HFF-Myc (cell line): ENCODE measurements at regions not wholly inside any gene's neighbourhood (a gene's known extent, or its start where the extent isn't known, plus 50 kb on each side); places are given as distances from the start of the nearest gene placed in this dataset.
"Not testable (repeated sequence)": the region's sequence is repeated elsewhere in the genome, so short reads cannot be mapped to it uniquely, and the experiment has no call there.

Experiments
- DNase-seq: peaks from one replicate; pipeline ENCODE4 v3.0.0-alpha.2; 2011; ENCODE audit warnings: low read depth; ENCODE audit errors: extremely low read depth
- H3K4me3 ChIP-seq: replicated peaks from 2 replicates; pipeline ENCODE4 v1.5.1; 2011; ENCODE audit warnings: low read depth, mild to moderate bottlenecking, control low read depth, low read length
- TF ChIP-seq, protein P1 (sequence below): IDR thresholded peaks from 2 replicates; pipeline ENCODE4 v1.5.1; 2012; ENCODE audit warnings: mild to moderate bottlenecking, low read depth, low read length, control low read depth; ENCODE audit errors: missing control alignments

DNA sequence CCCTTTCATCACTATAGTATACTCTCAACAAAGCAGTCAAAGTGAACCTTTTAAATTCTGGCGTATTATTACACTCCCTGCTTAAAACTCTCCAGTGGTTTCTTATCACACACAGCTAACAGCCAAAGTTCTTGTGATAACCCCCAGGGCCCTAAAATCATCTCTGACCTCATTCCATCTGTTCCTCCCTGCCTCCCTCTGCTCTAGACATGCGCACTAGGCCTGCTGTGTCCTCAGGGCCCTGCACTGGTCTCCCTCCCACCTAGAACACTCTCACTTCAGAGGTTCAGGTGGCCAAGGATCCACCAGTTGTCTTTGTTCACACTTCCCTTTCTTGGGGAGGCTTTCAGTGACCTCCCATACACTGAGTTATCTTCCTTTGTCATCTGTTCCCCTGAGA, 603.4 kb downstream of the DSC3 start:
- TF ChIP-seq, protein P1, sequence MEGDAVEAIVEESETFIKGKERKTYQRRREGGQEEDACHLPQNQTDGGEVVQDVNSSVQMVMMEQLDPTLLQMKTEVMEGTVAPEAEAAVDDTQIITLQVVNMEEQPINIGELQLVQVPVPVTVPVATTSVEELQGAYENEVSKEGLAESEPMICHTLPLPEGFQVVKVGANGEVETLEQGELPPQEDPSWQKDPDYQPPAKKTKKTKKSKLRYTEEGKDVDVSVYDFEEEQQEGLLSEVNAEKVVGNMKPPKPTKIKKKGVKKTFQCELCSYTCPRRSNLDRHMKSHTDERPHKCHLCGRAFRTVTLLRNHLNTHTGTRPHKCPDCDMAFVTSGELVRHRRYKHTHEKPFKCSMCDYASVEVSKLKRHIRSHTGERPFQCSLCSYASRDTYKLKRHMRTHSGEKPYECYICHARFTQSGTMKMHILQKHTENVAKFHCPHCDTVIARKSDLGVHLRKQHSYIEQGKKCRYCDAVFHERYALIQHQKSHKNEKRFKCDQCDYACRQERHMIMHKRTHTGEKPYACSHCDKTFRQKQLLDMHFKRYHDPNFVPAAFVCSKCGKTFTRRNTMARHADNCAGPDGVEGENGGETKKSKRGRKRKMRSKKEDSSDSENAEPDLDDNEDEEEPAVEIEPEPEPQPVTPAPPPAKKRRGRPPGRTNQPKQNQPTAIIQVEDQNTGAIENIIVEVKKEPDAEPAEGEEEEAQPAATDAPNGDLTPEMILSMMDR = no peak

DNA sequence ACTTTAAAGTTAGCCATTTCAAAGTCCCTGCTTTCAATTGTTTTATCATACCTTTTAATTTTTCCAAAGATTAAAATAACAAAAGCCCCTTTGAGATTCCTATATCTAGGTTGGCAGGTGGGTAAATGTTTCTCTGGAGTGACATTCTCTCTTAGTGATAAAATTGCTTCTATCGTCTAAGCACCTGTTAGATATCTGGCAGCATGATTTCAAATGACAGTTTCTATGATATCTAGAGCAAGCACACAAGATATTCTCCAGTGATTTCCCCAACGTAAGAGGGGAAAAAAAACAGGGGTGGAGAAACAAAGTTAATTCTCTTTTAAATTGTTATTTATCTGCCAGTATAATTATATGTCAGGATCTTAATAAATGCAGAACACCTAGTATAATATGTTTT, 610.2 kb downstream of the DSC3 start:
- TF ChIP-seq, protein P1 = no peak
- H3K4me3 ChIP-seq = no peak overlapping the region
- DNase-seq = no peak

More for the DNA sequence above, 603.4 kb downstream of the DSC3 start:
- DNase-seq = no peak
- H3K4me3 ChIP-seq = no peak overlapping the region

DNA sequence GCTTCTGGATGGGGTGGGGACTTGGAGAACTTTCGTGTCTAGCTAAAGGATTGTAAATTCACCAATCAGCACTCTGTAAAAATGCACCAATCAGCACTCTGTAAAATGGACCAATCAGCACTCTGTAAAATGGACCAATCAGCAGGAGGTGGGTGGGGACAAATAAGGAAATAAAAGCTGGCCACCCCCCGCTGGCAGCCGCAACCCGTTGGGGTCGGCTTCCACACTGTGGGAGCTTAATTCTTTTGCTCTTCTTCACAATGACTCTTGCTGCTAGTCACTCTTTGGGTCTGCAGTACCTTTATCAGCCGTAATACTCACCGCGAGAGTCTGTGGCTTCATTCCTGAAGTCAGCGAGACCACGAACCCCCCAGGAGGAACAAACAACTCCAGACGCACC, 623.1 kb downstream of the DSC3 start:
- not testable (repeated sequence) for H3K4me3 ChIP-seq, DNase-seq

DNA sequence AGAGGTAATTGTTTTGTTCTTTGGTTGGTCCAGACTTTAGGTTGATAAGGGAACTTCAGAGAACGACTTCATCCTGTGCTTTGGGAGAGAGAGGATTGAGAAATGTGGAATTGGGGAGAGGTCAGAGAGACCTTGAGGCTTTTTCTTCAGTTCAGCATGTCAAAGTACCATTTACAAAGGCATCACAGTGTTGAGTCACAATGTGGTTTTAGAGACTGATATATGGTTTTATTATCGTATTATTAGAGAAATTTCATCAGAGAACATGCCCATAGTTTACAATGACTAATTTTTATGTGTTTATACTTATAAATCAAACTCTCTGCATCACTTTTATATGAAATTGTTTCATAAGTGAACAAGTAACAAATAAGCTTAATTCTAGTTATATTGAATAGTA, 626.6 kb downstream of the DSC3 start:
- TF ChIP-seq, protein P1 = no peak
- no peak overlapping the region for H3K4me3 ChIP-seq
- DNase-seq = no peak

DNA sequence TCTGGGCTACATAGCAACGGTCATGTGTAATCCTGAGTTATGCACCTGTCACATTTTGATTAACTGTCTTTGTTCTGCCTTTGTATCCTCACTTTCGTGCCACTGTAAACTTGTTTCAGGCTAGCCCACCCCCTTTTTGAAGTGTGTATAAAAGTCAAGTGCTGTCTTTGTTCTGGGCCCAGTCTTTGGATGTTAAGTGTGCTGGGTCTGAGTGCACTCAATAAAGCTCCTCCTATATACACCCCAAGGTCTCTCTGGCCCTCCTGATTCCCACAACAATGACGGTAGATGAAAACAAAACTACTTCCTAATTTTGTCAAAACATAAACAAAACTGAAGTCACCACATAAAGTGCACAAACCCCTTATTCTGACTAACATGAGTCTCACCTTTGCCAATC, 633.4 kb downstream of the DSC3 start:
- TF ChIP-seq, protein P1 = no peak
- DNase-seq = no peak
- H3K4me3 ChIP-seq = no peak overlapping the region

DNA sequence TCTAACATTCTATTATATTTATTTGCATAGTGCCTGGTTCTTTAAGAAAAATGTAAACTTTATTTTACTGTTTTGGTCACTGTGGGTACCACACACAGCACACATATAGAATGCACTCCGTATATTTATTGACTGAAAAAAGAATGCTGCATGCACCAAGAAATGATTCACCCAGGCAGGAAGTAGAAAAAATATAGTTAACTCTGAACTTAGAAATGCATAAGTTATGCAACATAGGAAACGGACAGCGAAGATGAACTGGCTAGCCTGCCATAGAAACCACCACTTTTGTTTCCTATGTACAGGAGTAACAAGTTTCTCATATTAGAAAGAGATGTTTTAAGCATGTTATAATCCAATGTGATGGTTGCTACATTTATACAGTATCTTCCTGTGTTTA, 635.8 kb downstream of the DSC3 start:
- no peak for DNase-seq
- TF ChIP-seq, protein P1 = no peak
- H3K4me3 ChIP-seq = no peak overlapping the region

DNA sequence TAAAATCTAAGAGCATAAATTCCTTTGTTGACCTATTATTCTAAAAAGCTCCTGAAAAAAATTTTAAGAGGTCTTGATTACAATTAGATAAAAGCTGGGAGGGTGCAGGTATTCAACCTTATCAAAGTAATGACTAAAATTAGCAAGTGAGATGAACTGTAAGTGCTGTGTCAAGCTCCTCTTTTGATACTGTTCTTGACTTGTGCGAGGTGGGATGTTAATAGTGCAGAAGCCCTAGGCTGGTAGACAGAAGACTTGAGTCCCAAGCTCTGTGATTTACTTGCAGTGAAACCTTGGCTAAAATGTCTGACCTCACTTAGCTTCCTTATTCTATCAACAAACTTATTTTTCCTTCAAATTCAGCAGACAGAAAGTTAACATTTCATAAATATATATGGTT, 637.5 kb downstream of the DSC3 start:
- DNase-seq = no peak
- no peak overlapping the region for H3K4me3 ChIP-seq
- TF ChIP-seq, protein P1 = no peak
